GM21526 (cell line): ENCODE measurements at regions not wholly inside any gene's neighbourhood (a gene's known extent, or its start where the extent isn't known, plus 50 kb on each side); places are given as distances from the start of the nearest gene placed in this dataset.
"Not testable (repeated sequence)": the region's sequence is repeated elsewhere in the genome, so short reads cannot be mapped to it uniquely, and the experiment has no call there.

Source experiments
- ATAC-seq: cut with Tn5 transposase; IDR thresholded peaks from one replicate; pipeline ENCODE4 v1.9.1; 2021; ENCODE audit warnings: moderate library complexity; ENCODE audit not compliant: unreplicated experiment, low FRiP score

DNA sequence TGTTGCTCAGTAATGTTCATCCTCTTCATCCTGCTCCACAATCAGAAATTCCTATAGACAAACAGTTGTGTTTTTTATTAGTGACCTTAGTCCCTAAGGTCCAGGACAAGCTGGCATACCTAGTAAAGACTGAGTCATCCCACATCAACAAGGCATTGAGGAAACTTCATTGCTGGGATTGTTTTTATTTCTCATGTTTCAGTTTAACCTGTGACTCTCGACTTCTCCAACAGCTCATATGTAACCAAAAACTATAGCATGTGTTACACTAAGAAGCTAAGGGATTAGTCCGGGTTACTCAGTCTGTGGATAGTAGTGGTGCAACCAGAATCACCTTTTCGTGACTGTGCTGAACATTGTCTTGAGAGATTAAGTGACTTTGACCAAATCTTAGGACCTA, 292.1 kb downstream of the RDH14 start:
- ATAC-seq, result no peak

DNA sequence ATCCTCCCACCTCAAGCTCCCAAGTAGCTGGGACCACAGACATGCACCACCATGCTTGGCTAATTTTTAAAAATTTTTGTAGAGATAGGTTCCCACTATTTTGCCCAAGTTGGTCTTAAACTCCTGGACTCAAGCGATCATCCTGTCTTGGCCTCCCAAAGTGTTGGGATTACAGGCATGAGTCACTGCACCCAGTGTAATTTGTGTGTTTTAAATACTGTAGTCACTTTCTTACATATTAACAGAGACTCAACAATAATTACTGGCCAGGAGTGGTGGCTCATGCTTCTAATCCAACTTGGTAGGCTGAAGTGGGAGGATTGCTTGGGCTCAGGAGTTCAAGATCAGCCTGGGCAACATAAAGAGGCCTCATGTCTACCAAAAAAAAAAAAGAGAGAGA, 293.0 kb downstream of the RDH14 start:
- no peak for ATAC-seq

DNA sequence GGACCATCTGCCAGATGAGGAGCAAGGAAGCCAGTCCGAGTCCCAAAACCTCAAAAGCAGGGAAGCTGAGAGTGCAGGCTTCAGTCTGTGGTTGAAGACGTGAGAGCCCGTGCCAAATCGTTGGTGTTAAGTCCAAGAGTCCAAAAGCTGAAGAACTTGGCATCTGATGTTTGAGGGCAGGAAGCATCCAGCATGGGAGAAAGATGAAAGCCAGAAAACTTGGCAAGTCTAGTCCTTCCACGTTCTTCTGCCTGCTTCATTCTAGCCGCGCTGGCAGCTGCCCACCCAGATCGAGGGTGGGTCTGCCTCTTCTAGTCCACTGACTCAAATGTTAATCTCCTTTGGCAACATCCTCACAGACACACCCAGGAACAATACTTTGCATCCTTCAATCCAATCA, 293.8 kb downstream of the RDH14 start:
- ATAC-seq, result not testable (repeated sequence)

DNA sequence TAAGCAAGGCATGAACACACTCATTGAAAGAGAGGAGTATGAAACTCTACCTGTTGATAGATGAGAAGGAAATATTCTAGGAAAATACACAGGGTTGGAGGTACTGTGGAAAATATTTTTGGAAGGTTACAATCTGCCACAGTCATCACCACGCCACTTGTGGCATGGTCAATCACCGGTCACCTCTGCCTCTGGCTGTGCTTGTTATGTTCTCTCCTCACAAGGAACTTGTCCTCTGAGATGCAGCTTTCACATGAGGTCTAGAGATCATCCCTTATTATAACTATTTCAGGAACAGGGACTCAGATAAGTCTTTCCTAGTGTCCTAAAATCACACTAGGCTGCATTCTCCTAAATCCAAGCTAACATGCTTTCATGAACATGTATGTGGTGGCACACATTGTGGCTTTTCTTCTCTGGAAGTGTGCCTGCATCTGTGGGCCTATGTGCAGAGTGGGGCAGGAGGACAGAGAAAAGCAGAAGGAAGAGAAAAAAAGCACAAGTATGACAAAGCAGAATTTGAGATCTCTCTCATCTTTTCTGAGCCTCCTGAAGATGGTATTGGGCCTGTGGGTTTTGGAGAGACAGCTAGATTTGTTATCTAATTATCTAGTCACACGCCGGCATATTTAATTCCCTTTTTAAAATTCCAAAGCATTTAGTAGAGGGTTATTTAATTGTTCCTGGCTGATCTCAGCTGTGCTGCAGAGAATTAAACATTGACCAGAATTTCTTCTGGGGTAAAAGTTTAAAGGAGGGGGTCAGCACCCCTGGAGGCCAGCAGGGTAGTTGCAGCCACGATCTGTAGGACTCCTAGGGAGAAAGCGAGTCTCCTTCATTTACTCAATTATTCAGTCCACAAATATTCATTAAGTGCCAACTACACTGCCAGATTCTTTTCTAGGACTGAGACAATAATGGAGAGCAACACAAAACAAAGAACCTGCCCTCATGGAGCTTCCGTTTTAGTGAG, 294.6 kb downstream of the RDH14 start:
- no peak for ATAC-seq

DNA sequence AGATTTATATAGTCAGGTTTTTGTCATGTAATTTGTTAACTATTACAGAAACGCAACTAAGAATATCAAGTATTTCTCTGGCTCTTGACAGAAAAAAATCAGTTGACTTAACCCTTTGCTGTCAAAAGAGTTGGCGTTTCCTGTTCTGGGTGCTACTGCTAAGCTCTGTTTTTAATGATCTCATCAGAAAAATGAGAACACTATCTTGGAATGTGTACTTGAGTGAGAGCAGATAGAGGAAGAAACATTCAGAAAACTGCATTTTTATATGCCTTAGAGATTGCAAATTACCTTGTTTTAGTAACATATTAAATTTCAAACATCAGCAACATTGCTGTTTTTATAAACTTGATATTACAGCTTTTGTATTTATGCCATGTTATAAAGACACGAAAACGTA, 297.9 kb downstream of the RDH14 start:
- no peak for ATAC-seq

DNA sequence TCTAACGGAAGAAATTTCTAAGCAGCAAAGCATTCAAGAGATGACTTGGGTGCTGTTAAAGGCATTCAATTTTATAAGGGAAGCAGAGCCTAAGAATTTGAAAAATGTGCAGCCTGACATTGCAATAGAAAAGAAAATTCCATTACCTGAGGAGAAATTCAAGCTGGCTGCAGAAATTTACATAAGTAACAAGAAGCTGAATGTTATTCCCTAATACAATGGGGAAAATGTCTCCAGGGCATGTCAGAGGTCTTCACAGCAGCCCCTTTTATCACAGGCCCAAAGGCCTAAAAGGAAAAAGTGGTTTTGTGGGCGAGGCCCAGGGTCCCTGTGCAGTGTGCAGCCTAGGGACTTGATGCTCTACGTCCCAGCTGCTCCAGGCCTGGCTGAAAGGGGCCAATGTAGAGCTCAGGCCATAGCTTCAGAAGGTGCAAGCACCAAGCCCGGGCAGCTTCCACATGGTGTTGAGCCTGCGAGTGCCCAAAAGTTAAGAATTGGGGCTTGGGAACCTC, 306.7 kb downstream of the RDH14 start:
- ATAC-seq, result no peak

DNA sequence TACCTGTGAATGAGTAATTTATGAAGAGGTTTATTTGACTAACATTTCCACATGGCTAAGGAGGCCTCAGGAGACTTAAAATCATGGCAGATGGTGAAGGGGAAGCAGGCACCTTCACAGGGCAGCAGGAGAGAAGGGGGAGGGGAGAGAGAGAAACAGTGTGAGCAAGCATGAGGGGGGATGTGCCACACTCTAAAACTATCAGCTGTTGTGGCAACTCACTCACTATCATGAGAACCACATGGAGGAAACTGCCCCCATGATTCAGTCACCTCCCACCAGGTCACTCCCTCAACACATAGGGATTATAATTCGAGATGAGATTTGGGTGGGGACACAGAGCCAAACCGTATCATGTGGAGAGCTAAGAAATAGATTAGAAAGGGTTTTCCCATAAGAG, 309.0 kb downstream of the RDH14 start:
- ATAC-seq, result no peak

DNA sequence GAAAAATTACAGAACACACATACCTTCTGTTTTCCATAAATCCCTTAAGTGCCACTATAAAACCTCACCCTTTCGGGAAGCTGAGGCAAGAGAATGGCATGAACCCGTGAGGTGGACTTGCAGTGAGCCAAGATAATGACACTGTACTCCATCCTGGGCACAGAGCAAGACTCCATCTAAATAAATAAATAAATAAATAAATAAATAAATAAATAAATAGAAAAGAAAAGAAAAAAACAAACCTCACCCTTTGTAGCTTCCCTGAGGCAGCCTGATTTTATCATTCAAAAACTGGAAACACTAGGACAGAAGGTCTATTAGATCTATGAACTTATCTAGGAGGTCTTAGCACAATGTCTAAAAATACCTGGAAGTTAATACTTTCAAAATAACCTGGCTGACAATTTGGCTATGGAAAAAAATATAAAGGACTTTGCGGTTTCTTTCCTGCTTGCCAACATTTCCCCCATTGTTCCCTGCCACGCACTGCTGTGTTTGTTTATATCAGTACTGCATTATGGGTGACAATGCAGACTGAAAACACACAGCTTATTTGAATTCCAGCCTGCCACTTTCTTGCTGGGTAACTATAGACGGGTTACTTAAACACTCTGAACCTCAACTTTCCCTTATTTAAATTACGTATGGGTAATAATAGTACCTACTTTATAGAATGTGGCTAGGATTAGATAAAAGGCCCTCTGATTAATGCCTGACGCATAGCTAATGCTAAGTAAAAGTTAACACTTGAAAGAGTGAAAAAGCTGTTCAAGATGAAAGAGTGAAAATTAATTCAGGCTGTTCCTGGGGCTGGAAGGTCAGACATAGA, 313.0 kb downstream of the RDH14 start:
- ATAC-seq, result no peak

DNA sequence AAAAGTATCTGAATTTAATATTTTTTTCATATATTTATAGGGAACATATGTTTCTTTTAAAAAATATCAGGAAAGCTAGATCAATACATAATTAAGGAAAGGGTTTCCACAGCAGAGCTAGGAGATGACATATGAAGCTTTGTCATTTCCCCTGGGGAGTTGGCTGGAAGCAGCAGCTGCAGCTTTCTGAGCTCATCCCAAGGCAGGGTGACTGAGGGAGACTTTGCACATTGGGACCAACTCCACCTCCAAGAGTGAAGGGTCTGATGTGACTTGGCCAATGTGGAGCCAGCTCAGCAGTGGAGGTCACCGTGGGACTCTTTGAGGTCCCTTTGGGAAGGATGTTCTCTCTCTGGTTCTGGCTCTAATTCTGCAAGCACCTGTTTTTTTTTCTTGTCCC, 315.1 kb downstream of the RDH14 start:
- no peak for ATAC-seq

DNA sequence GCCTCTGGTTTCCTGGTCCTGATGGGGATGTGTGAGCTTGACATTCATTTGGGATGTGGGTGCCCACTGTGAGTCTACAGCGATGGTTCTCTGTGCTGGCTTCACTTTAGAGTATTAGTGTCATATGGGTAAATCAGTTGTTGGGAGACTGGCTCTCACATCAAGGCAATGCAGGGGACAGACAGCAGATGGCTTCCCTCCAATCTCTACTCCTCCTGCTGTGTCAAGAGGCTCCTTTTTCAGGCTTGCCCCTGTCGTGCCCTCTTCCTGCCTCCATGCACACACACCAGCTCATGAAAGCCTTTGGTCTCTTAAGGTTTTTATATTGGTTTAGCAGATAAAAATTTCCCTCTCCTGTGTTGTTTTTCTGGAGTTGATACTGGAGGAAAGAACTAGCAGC, 315.6 kb downstream of the RDH14 start:
- ATAC-seq, result no peak

DNA sequence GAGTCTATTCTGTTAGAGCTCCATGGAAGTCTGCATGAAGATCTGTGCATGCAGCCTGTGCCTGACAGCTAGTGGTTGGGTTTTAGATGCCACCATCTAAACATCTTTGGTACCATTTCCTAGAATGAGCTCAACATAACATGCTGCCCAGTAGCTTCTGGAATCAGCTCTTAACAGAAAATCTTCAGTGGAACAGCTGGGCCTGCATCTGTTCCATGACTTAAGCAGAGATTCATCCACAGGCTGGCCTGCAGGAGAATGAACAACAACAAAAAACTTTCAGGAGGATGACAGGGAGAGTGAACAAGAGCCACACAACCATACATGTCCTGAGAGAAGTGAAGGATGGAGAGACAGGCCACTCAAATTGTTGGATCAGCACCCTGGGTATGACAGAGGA, 316.6 kb downstream of the RDH14 start:
- ATAC-seq, result no peak

DNA sequence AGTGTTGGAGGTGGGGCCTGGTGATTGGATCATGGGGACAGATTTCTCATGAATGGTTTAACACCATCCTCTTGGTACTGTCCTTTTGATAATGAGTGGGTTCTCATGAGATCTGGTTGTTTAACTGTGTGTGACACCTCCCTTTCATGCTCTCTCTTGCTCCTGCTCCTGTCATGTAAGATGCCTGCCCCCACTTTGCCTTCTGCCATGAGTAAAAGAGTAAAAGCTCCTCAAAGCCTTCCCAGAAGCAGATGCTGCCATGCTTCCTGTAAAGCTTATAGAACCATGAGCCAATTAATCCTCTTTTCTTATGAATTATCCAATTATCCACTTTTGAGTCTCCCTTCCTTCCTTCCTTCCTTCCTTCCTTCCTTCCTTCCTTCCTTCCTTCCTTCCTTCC, 317.7 kb downstream of the RDH14 start:
- ATAC-seq, result no peak

DNA sequence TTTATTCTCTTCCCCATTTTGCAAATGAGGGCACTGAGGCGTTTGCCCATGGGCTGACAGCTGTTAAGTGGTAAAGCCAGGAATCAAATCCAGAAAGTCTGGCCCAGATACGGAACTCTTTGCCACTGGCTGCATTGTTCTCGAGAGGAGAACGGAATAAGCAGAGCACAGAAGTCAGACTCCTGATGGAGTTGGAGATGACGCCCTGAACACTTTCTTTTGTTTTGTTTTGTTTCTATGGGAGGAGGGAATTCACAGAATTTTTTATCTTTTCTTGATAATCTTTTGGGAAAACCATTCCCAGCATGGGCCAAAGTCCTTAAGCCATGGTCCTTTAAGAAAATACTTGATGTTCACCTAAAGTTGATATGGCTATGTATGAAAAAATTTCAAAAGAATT, 322.2 kb downstream of the RDH14 start:
- ATAC-seq, result no peak

DNA sequence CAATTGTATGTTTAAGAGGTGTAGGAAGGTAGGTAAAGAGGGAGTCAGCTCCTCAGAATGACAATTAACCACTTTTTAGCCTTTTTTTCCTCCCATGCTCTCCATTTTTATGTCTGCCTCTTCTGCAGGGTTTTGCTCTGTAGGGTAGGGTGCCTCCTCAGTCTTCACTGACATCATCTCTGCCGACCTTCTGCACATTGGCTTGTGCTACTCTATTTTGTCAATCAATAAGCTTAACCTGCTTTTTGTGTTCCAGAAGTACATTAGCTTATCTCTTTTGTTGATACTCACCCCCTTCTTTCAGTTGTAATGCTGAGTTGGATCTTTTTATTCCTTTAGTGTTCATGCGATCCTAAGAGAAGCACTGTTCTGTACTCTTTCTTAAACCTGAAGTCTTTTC, 323.2 kb downstream of the RDH14 start:
- ATAC-seq, result no peak

DNA sequence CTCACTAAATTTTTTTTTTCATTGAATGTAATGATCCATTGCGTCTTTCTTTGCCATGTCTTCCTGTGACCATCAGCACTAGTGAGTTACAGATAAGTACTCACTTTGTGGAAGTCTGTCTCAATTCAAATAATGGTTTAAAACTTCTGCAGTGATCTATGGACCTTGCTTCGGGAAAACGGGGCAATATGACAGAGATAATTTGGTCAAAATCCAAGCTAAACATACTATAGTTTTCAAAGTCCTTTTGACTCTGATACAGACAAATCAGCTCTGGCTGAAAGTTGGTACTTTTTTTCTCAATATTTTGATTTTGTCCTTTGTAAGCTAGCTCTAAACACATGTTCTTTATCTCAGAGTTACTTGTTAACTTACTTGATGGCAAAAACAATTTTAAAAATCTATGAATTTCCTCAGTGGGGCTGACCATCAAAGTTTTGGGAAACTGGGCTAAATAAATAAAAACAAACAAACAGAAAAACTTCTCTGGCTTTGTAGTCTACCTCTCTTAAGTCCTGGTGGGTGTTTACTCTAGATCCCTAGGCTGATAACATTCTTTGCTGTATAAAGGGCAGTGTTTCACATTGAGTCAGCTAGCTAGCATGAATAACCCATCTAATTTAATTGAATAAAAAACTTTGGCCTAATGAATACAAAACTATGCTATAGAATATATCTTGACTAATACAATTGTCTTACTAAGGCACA, 327.6 kb downstream of the RDH14 start:
- ATAC-seq, result no peak

DNA sequence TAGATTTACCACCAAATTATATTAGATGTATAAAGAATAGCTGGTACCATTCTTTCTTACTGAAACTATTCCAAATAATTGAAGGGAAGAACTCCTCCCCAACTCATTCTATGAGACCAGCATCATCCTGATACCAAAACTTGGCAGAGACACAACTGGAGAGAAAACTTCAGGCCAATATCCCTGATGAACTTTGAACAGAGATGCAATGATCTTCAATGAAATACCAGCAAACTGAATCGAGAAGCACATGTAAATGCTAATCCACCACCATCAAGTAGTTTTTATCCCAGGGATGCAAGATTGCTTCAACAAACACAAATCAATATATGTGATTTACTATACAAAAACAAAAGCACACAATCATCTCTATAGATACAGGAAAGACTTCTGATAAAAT, 329.8 kb downstream of the RDH14 start:
- no peak for ATAC-seq

DNA sequence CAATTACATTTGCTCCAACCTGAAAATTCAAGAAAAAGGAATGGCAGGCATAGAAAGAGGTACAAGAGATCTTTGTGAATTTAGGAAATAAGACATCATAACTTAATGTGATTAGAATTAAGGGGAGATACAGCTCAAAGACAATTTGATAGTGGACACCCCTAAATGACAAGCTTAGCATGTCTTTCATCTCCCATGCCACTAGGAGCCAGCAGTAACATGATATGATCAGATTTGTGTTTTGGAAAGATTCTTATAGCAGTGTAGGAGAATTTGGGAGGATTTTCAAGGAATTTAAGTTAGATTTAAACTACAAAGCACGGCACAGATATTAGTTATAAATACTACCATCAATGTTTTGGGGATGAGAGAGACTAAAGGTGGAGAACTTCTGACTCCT, 340.8 kb downstream of the RDH14 start:
- no peak for ATAC-seq

DNA sequence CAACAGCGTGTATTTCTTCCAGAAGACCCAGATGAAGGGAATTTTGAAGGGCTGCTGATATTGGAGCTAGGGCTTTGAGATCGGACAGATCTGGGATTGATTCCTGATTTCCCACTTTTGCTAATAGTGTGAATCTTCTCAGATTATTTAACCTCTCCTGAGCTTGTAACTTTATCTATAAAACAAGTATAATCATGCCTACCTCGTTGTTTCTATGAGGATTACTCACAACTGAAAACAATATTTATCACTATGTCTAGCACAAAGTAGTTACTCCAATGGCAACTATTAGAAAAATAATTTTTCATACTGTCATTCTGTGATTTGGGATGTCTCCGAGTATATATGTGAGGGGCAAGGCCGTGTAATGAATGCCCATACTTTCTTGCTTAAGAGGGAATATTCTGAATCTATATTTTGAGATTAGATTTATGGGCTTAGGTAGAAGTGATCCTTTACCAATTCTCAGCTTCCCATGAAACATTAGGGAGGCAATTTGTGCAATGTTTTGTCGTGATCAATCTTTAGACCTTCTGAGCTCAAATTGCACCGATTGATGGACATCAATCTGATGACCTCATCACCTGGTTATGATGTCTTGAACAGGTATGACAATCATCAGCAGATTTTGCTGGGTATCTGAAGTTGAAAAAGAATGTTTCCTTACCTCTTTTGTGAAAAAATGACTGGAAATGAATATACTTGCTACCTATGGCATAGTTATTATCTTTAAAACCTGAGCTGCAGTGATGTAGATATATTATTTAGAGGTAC, 339.9 kb downstream of the KCNS3 start:
- no peak for ATAC-seq

DNA sequence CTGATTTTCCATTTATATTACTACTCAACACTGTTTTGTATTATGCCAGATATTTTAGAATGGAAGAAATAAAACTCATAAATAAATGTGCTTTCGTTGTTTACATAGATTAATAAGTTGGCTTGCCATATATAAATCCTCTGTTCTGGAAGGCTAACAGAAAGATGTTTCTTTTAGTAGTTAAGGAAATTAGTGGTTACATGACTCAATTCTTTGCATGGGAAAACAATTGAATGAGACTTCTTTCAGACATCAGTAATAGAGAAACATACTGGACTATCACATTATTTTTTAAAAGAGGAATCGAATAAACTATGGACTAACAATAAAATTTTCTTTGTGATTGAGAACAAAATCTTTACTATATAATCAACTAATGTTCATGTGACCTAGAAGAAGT, 336.5 kb downstream of the KCNS3 start:
- ATAC-seq, result no peak

DNA sequence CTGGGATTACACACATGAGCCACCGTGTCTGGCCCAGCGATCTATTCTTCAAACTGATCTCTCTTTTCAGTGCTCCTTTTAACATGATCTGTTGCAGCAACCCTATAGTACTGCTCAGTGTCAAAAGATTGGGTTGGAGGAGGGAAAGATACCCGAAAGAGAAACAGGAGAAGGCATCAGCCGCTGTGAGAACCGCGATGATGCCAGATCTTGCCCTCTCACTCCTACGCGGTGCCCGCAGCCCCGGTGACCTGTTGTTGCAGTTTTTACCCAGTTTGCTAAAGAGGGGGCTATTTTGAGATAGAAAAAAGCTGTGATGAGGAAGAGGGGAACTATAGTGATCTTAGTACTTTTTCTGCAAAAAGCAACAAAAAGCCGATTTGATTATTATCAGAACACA, 335.5 kb downstream of the KCNS3 start:
- no peak for ATAC-seq
